Heart left ventricle (tissue), 16 donors: ENCODE measurements at regions not wholly inside any gene's neighbourhood (a gene's known extent, or its start where the extent isn't known, plus 50 kb on each side); places are given as distances from the start of the nearest gene placed in this dataset.
A peak's percentile ranks its signal among the peaks of the same experiment; 100 is the strongest.

ENCODE experiments used
- ATAC-seq, 4 donors: fragments of 200-7000 bp; cut with Tn5 transposase; one replicate each; pipeline ENCODE4 v1.9.1; 2020 to 2022; ENCODE audit warnings: moderate library complexity in 4 of 4, mild to moderate bottlenecking in 3 of 4, moderate number of reproducible peaks in 1 of 4
- DNase-seq, 5 donors: peaks; one replicate each; pipeline ENCODE4 v3.0.0-alpha.2; 2020
- H3K27ac ChIP-seq, 12 donors: fragments of 200-600 bp; sonication (generic) in 4 of 12; one replicate each; pipeline versions ENCODE4 v1.5.0 to v1.8.0; 2016 to 2022; ENCODE audit warnings: mild to moderate bottlenecking in 2 of 12
- H3K27me3 ChIP-seq, 9 donors: fragments of 200-600 bp; sonication (generic) in 2 of 9; one replicate each; pipeline versions ENCODE4 v1.5.1 to v1.8.0; 2016 to 2022; ENCODE audit warnings: mild to moderate bottlenecking in 3 of 9
- H3K36me3 ChIP-seq, 9 donors: fragments of 200-600 bp; sonication (generic) in 2 of 9; one replicate each; pipeline versions ENCODE4 v1.5.0 to v1.8.0; 2018 to 2022; ENCODE audit warnings: mild to moderate bottlenecking in 2 of 9
- H3K4me1 ChIP-seq, 12 donors: fragments of 200-600 bp; sonication (generic) in 4 of 12; one replicate each; pipeline versions ENCODE4 v1.5.0 to v1.8.0; 2016 to 2022; ENCODE audit warnings: mild to moderate bottlenecking in 3 of 12
- H3K4me3 ChIP-seq, 12 donors: fragments of 200-600 bp; sonication (generic) in 4 of 12; one replicate each; pipeline versions ENCODE4 v1.5.0 to v1.8.0; 2017 to 2022; ENCODE audit warnings: mild to moderate bottlenecking in 9 of 12, moderate library complexity in 4 of 12
- H3K9me3 ChIP-seq, 12 donors: fragments of 200-600 bp; sonication (generic) in 4 of 12; one replicate each; pipeline versions ENCODE4 v1.5.0 to v1.8.0; 2016 to 2022; ENCODE audit warnings: mild to moderate bottlenecking in 1 of 12
- POLR2A ChIP-seq, 2 donors: fragments of 450-650 bp; IDR thresholded peaks; one replicate each; pipeline ENCODE4 v1.6.1; 2017; ENCODE audit warnings: antibody characterized with exemption in 2 of 2, mild to moderate bottlenecking in 2 of 2, moderate library complexity in 2 of 2
- WGBS, 4 donors: extraction: QIAGEN DNeasy Blood & Tissue Kit in 2 of 4; methylation state at CpG; one replicate each; pipeline versions ENCODE4 v1.1.5 to v1.1.7; 2013 to 2018; 5-methylcytosine and 5-hydroxymethylcytosine counted together
- intact Hi-C, 10 donors: fragments of 100-400 bp; cut with DNase I; formaldehyde crosslinking; loops; one replicate each; pipeline versions ENCODE4 v1.11.1 to v1.14.2; 2022
- TF ChIP-seq, protein P1 (sequence below), 12 donors: fragments of 200-600 bp; sonication (generic) in 4 of 12; IDR thresholded peaks; one replicate each; pipeline versions ENCODE4 v1.5.0 to v1.8.0; 2018 to 2022; ENCODE audit warnings: antibody characterized with exemption in 12 of 12, mild to moderate bottlenecking in 5 of 12
- donor health status: ischemic (EF 13 %, LVEDD 7.1; RV severe dilation, severe dysfunction).
- donor health status: healthy with polysubstance abuse.
- donor health status: DM: no; HTN: yes; CAD: no.
- donor health status: DM: no; HTN: no; CAD: no.
- donor health status: ischemic (EF 25% LVEDD 6.9; RV normal size, moderate dysfunction).
- donor health status: ischemic (EF 25% LVEDD 5.7; RV mildly dilated, moderate dysfunction).
- donor health status: healthy.
- donor health status: DM: yes; HTN: yes; CAD: no.
- donor health status: ischemic (EF 35%, LVEDD 5.7; RV mildly dilated, moderate dysfunction).
- donor health status: nonischemic (EF 11% LVEDD 7.7; RV severe dilation, severe dysfunction).
- donor health status: DM: yes; HTN: yes; CAD: no.
- donor health status: PGD.
- donor health status: ischemic (EF 29% LVEDD 5.4; RV normal size, mild dysfunction).
- donor health status: nonischemic (EF 23%, LVEDD 6.1; RV moderate dilation, normal function).

DNA sequence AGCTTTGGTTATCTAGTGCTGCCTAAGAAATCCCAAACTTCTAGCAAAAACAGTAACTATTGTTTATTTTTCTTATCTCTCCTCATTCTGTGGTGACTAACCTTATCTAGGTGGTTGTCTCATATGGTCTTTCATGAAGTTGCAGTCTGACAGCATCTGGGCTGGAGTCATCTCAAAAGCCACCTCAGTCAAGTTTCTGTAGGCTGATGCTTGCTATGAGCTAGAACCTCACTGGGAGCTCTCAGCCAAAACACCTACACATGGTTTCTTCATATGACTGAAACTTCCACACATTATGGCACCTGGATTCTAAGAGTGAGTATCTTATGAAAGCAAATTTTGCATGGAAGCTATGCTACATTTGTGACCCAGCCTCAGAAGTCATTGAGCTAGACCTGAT is 596.4 kb upstream of the VRK2 start:
- no peak overlapping the region for H3K4me3 ChIP-seq
- DNase-seq (no peak), ATAC-seq (no peak)
- no peaks in the 10 kb centered on the region for H3K36me3 ChIP-seq
- intact Hi-C loops, result no loop called here
- H3K4me1 ChIP-seq, result no peaks in the 10 kb centered on the region
- H3K9me3 ChIP-seq, result no peaks in the 10 kb centered on the region
- no peak overlapping the region for H3K27ac ChIP-seq
- TF ChIP-seq, protein P1, sequence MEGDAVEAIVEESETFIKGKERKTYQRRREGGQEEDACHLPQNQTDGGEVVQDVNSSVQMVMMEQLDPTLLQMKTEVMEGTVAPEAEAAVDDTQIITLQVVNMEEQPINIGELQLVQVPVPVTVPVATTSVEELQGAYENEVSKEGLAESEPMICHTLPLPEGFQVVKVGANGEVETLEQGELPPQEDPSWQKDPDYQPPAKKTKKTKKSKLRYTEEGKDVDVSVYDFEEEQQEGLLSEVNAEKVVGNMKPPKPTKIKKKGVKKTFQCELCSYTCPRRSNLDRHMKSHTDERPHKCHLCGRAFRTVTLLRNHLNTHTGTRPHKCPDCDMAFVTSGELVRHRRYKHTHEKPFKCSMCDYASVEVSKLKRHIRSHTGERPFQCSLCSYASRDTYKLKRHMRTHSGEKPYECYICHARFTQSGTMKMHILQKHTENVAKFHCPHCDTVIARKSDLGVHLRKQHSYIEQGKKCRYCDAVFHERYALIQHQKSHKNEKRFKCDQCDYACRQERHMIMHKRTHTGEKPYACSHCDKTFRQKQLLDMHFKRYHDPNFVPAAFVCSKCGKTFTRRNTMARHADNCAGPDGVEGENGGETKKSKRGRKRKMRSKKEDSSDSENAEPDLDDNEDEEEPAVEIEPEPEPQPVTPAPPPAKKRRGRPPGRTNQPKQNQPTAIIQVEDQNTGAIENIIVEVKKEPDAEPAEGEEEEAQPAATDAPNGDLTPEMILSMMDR (IDR thresholded peaks at IDR 0.05), result no peak
- TF ChIP-seq POLR2A (IDR thresholded peaks at IDR 0.05), result no peak
- H3K27me3 ChIP-seq, result no peaks in the 10 kb centered on the region

DNA sequence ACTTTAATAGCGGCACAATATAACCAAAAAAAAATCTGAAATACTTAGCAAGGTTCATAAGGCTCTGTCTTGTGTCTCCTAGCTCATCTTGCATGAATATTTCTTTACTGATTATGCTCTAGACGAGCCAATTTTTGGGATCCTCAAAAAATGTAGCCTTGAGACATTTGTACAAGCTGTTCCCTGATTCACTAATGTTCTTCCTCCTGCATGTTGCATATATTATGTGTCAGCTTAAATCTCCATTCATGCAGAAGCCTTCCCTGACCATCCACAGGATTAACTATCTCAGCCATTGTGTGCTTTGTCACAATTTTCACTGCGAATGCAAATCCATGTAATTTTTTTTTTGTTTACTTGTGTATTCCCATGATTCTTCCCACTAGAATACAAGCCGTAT is 594.0 kb upstream of the VRK2 start:
- H3K4me3 ChIP-seq, result no peak overlapping the region
- no peaks in the 10 kb centered on the region for H3K9me3 ChIP-seq
- H3K36me3 ChIP-seq, result no peaks in the 10 kb centered on the region
- no peak for DNase-seq
- intact Hi-C loops, result no loop called here
- TF ChIP-seq, protein P1 (IDR thresholded peaks at IDR 0.05), result no peak
- TF ChIP-seq POLR2A (IDR thresholded peaks at IDR 0.05), result no peak
- 78 to 84% (median 79%) methylated on average over 4 of the region's 4 CpGs for WGBS, 4 donors
- no peaks in the 10 kb centered on the region for H3K27me3 ChIP-seq
- no peaks in the 10 kb centered on the region for H3K4me1 ChIP-seq
- H3K27ac ChIP-seq, result no peak overlapping the region
- no peak for ATAC-seq

DNA sequence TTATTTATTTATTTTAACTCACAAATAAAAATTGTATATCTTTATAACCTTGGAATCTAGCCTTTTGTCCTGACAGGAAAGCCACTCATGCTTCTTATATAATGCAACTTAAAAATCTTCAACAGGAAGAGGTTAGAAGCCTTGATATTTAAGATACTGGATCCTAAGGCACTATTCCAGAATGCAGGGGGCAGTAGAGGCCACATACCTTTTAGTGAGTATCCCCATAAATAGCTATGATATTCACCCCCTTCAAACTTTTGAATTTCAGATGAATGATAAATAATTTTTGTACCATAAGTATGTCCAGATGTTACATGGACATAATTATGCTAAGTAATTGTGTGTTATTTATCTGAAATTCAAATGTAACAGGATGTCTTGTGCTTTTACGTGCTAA is 592.7 kb upstream of the VRK2 start:
- 88 to 97% (median 89%) methylated on average over 1 of the region's 1 CpG for WGBS, 4 donors
- no peaks in the 10 kb centered on the region for H3K4me1 ChIP-seq
- ATAC-seq (no peak), DNase-seq (no peak)
- intact Hi-C loops, result no loop called here
- H3K9me3 ChIP-seq, result peaks cover 0 to 2% (median 0%) of the 10 kb centered on the region in 12 donors
- TF ChIP-seq, protein P1 (IDR thresholded peaks at IDR 0.05), result peak in 1 of 12 donors; percentile 5
- no peak for TF ChIP-seq POLR2A (IDR thresholded peaks at IDR 0.05)
- H3K27me3 ChIP-seq, result no peaks in the 10 kb centered on the region
- H3K4me3 ChIP-seq, result no peak overlapping the region
- H3K27ac ChIP-seq, result no peak overlapping the region
- no peaks in the 10 kb centered on the region for H3K36me3 ChIP-seq

GRCh38 chr2:57460396-57461276 is 586.0 kb upstream of the VRK2 start:
- Histone ChIP-seq H3K36me3 (no peaks in the 10 kb centered on the region), H3K27me3 (no peaks in the 10 kb centered on the region), H3K9me3 (peaks cover 0 to 4% (median 0%) of the 10 kb centered on the region in 12 donors), H3K4me3 (no peak overlapping the region), H3K4me1 (no peaks in the 10 kb centered on the region), H3K27ac (no peak overlapping the region)
- DNase-seq (no peak), ATAC-seq (no peak)
- intact Hi-C loops, result no loop called here
- no peak for TF ChIP-seq POLR2A (IDR thresholded peaks at IDR 0.05)
- WGBS, 4 donors, result 56 to 73% (median 65%) methylated on average over 2 of the region's 2 CpGs
